CD4-positive, alpha-beta T cell treated with Interleukin-17A for 1 hour (primary cell): ENCODE measurements at regions not wholly inside any gene's neighbourhood (a gene's known extent, or its start where the extent isn't known, plus 50 kb on each side); places are given as distances from the start of the nearest gene placed in this dataset.
"Not testable (repeated sequence)": the region's sequence is repeated elsewhere in the genome, so short reads cannot be mapped to it uniquely, and the experiment has no call there.

Experiments
- DNase-seq: peaks from one replicate; pipeline ENCODE4 v3.0.0-alpha.2; 2020

DNA sequence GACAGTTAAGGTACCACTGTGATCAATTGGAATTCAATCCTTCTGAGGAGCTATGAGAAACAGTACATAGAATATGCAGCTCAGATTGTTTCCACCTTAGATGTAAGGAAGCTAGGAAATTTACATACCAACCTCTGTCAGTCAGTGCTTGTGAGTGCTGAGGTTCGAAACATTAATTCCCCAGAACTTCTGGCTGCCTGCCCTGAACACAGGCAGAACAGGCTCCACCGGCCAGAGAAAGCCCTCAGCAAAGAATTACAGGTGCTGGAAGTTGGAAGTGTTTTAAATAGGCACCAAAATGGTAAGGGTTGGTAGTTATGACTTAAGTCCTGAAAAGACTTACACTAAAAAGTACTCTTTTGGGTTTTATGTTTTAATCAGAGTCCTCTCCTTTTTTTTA is 651.8 kb downstream of the C4orf33 start:
- DNase-seq: no peak

DNA sequence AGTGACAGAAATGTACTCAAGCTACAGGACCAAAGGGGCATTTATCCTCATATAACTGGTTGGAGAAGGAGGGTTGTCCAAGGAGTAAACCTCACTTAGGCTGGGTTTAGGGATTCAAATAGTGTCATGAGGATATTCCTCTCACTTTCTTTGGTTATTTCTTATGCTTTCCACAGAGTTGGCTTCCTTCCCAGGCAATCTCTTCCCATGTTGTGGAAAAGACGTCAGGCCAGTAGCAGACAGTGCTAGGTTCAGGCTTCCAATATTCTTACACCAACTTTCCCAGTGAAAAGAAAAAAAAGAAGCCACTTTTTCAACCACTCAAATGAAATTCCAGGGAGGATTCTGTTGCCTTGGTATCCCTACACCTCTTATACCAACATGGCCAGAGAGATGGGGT is 653.0 kb downstream of the C4orf33 start:
- DNase-seq: no peak

DNA sequence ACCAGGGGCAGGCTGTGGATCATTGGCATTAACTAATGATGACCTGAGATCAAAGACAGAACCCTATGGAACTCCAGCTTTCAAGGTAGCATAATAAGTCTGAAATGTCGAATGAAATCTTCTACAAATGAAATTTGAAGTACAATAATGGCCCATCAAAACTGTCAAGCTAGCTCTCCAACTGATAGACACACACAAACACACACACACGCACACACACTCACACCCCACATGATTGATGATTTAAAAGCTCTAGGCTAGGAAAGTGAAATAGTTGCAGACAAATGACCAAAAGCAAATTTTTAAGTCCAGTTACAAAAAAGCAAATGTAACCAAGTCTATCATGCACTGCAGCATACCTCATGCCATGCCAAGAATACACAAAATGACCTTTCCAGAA is 655.7 kb downstream of the C4orf33 start:
- DNase-seq: no peak

DNA sequence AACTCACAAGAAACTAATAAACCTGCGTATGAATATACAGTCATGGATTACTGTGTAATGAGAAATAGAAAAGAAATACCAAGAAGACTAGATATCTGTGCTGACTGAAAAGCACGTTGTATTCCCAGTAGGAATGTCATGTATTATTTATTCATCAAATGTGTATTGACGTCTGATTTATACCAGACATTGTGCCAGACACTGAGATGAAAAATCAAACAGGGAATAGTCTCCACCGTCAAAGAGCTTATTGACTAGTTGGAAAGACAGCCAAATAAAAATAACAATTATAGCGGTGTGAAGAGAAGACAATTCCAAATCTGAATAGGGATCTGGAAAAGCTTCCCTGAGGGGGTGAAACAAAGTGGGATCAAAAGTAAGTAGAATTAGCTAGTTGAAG is 687.6 kb downstream of the C4orf33 start:
- DNase-seq: no peak

DNA sequence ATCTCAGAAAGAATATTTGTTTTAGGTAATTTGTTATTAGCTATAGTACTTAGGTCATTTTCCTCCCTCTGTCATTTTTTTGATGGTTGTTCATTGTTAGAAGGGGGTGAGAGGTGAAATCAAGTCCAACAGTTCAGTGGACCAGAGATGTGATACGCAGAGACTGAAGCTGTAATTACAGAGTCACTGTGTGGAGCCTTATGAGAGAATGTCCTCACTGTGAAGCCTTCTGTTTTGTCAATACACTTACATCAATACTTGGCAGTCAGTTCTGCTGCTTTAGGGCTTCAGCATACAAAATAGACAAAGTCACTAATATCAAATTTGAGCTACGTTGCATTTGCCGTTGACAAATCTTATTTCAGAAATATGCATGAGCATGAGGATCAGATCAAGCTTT is 692.5 kb downstream of the C4orf33 start:
- no peak for DNase-seq

DNA sequence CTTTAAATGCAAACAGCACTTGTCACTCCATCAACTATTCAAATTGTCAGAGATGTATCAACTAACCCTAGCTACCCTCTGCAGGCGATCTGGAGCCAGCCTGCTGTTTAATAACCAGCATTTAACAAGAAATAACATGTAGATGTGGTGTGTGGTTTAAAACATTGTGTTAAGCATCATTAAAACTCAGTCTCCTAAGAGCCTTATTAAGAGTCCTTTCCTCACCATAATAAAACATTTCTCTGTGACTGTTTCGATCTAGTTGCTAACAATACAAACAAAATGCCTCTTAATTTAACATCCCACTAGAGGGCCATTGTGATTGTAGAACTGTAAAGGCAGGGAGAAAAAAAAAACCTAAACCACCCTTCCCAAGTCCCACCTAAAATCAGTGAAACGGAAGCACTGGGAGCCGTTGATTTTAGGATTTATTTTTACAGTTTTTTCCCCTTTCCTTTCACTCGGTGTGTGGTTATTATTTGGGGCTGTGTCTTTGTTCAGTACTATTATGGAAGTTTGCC is 708.6 kb downstream of the C4orf33 start:
- no peak for DNase-seq

DNA sequence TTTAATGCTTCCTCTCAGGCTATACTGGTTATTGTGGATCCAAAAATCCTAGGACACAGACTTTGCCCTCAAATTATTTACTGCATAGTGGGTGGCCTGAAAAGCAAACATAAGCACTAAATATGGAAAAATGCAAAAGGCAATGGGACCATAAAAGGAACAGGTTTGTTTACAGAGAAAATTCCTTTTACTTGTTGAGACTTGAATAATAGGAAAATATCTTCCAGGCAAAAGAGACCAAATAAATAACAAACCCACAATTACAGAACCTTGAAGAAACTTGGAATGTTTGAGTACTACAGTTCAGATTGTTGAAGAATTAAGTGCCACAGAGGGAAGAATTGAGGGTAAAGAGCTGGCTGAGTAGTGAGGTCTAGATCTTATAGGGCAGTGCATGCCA is 711.0 kb downstream of the C4orf33 start:
- DNase-seq: no peak

DNA sequence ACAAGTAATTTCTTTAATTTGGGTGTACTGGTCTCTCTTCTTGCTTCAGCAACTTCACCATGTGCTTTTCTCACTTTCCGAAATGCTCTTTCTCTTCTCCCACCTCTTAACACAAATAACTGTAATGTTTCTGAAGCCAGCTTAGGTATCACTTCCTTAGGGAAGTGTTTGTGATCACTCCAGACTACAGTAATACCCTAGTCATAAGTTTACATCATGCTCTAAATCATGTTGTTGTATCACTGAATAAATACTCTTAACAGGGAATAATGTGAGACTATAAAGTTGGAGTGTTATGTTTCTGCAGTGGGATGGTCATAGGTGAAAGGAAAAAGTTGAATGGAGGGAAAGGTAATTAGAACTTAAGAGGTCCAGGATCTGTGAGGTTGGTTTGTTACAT is 712.3 kb downstream of the C4orf33 start:
- no peak for DNase-seq

DNA sequence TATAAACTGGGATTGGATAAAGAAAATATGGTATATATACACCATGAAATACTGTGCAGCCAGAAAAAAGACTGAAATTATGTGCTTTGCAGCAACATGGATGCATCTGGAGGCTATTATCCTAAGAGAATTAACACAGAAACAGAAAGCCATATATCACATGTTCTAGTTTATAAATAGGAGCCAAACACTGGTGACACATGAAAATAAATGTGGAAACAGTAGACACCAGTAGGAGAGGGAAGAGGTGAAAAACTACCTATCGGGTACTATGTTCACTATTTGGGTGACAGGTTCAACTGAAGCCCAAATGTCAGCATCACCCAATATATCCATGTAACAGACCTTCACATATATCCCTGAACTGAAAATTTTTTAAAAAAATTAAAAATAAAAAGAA is 725.1 kb downstream of the C4orf33 start:
- no peak for DNase-seq

DNA sequence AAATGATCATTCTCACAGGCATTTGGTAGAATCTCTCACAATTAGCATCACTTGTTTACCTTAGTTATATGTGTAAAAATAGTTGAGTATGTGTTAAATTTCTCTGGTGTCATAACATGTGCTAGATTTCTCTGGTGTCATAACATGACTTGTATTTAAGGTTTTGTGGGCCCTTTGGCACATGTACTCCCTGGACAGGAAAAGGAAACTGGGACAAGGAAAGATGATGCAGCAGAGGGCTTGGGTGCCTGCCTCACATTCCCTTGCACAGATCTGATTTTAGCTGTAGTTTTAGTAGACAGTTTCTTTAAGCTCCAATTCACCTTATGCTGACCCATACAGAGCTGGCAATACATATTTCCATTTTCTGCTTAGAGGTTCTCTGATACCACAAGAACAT is 726.0 kb downstream of the C4orf33 start:
- no peak for DNase-seq

DNA sequence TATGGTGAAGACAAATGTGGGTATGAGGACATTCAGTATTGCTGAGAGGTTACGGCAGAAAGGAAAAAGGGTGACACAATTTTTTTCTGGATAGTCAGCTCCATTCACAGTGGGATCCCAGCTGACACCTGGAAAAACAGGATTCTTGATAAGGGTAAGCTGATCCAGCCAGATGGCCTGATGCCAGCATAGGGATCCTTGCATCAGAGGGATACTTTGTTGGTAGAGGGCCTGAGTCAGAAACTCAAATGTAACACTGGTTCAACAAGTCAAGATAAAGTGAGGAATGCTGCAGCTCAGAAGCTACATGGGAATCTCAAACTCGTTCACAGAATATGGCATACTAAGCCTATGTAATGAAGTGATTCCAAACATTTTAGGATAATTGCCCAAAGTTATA is 726.7 kb downstream of the C4orf33 start:
- DNase-seq: no peak

DNA sequence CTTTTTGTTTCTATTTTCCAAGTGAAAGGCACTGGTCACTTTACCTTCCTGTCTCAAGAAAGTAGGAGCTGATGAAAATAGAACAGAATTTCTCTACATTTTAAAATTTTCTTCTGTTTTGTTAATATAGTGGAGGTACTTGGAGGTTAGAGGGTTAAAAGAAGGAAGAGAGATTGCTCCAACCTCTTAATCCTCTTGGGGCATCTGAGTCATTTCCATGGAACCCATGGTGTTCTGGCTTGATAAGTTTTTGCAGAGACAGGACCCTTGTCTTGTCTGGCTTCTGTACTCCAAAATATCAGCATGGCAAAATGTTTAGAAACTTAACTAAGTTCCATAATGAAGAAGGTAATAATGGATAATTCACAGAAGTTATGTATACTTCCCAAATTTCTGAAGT is 727.2 kb downstream of the C4orf33 start:
- DNase-seq: no peak

DNA sequence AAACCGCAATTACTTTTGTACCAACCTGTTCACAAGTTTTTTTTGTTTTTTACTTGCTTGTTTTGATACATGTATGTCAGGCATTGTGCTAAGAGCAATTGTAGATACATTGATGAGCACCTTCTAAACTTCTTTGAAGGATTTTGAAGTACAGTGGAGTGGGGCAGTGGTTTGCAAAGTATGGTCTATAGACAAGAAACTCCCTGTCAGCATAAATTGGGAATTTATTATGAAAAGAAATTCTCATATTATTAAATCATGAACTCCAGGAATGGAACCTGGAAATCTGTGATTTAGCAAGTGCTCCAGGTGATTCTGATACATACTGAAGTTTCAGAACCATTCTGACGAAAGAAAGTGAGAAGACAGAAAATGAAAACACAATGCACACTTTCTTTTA is 733.4 kb downstream of the C4orf33 start:
- no peak for DNase-seq

DNA sequence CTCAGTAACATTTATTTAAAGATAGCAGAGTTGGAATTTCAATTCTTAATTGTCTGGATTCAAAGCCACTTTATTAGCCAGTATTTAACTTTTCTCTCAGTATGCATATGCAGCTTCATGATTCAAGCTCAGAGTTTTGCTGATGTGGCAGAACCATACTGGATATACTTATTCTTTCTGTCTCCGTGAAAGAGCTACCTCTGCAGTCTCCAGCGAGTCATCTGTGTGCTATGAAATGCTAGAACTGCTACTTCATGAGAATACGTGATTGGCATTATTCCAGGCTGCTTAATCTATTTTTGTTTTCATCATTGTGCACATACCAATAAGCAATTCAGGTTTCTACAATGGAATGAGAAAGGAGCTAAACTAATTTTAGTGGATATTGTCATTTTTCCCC is 743.7 kb downstream of the C4orf33 start:
- no peak for DNase-seq

DNA sequence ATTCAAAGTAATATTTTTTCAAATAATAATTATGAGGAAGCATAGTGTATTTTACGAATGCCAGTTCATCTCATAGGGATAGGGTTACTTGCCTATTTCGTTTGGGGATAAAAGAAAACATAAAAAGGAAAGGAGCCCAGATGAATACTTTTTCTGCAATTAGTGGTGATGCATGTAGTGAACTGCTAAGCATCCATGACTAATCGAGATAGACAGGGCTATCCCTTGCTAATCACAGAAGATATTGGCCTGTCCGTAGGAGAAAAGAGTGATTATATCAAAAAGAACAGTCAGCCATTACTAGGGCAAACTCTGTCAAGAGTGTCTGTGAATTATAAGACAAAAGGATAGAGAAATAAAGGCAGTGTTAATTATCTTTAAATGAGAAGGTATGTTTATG is 746.1 kb downstream of the C4orf33 start:
- DNase-seq: no peak

DNA sequence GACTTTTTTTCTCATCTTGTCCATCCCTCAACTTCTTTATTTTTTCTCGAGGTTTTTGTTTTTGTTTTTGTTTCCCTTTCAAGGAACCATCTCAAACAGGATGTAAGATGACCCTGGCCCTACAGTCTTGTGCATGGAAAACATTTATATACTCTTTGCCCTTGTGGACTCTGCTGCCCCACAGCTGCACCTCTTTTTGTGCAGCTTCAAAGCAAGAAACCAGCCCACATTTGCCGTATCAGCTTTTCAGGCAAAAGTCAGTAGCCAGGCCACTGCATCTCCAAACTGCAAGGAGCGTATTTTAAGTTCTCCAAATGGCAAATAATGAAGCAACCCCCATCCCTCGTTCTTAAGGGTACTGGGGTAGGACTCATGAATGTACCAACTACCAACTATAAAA is 756.5 kb downstream of the C4orf33 start:
- no peak for DNase-seq

DNA sequence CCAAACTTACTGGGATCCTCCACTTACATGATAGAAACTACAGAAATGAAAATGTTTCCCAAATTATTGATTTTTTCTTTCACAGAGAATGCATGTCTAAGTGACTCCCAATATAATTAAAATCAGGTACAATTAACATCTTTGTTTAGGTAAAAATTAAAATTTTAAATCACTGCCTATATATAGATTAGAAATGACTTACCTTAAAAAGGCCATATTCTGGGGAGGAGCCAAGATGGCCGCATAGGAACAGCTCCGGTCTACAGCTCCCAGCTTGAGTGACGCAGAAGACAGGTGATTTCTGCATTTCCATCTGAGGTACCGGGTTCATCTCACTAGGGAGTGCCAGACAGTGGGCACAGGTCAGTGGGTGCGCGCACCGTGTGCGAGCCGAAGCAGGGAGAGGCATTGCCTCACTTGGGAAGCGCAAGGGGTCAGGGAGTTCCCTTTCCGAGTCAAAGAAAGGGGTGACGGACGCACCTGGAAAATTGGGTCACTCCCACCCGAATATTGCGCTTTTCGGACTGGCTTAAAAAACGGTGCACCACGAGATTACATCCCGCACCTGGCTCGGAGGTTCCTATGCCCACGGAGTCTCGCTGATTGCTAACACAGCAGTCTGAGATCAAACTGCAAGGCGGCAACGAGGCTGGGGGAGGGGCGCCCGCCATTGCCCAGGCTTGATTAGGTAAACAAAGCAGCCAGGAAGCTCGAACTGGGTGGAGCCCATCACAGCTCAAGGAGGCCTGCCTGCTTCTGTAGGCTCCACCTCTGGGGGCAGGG is 757.9 kb downstream of the C4orf33 start:
- DNase-seq: not testable (repeated sequence)

DNA sequence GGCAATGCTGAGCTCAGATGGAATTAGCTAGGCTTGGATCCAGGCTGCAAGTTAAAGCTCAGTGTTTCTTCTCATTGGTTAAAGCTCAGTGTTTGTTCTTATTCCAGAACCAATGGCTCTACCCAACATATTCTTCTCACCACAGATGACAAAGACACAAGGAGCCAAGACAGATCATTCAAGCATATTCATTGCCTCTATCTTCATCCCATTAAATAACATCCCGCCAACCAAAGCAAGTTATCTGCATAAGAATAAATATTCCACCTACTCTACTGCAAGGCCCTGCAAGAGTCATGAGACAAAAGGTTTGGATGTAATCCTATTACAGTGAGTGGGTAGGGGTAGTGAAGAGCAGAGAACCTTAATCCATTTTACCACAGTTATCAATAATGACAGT is 766.5 kb downstream of the C4orf33 start:
- no peak for DNase-seq

DNA sequence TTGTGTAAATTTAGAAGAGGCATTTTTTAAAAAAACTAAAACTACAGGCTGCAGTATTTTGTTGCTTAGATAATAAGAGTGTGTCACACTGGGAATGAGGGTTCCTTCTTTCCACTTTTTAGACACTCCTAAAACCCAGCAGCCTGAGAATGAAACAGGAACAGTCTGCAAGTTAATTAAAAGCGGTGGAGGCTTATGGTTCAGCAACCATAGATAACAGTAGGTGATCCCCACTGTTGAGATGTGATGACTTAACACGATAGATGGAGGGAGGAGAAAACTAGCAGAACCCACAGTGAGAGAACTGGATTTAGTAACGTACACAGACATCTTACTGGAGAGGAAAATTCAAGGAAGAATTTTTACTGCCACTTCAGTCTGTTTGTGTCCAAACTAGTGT is 767.3 kb downstream of the C4orf33 start:
- DNase-seq: no peak

DNA sequence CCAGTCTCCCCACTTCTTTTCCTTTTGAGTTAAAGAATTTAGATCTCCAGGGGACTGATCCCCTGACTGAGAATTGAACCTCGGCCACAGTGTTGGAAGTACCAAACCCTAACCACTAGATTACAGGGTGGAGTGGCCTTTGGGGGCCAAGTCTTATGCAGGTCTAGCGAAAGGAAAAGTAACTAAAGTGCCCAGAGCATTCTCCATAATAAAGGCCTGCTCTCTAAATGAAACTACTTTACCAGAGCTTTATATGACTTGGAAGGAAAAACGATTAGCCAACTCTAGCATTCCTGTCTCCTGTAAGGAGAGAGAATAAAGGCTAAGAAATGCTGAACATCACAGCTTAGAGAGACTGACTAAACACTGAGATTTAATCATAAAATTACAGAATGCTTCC is 788.0 kb downstream of the C4orf33 start:
- DNase-seq: no peak

DNA sequence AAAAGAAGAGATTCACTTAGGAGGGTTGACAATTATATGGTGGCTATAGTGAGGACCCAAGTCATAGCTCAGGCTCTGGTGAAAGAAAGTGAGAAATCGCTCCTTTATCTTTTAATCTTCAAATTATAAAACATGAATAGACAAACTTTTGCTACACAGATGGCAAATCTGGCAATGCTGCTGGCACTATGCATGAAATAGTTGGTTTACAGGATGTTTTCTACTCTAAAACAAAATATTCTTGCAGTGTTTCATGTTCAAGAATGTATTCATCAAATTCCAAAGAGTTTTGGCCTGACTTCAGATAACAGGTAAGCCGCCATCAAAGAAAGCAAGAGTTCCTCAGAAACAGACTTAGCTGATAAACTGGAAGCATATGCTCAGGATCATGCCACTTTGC is 801.2 kb downstream of the C4orf33 start:
- no peak for DNase-seq

DNA sequence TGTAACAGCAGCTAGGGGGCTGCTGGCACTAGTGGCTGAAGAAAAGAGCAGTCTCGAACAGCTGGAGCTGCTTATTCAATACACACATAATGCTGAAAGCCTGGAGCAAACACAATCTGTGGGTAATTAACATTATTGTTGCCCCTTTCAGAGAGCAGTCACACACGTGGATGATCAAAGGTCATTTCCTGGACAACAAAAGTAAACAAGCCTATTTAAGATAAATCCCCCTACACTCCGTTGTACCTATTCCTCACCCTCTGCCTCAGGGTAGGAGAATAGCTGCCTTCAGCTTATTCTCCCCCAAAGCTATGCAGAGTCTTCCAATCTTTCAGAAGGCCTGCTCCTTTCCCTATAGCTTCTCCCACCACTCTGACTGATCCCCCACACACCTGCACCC is 803.9 kb downstream of the C4orf33 start:
- DNase-seq: no peak

DNA sequence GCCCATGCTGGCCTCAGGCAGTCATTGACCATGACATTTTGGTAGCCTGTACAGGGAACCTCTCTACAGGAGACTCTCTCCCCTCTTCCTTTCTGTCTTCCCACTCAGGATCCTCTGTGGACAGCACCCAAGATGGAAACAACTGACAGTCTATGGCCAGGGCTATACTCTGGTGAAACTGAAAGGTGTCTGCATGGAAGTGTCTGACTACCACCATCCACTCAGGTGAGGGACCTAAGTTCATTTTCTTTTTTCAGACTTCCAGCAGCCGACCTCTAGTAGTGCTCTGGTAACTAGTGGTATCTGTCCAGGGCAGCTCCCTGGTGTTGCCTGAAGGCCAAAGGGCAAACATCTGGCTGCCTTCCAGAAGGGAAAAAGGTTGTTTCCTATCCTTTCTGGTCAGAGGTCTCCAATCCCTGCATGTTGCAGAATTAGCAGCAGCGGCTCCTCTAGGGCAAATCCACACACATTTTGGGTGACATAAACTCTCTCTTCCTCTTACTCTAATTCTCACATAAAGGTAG is 804.5 kb downstream of the C4orf33 start:
- DNase-seq: no peak

DNA sequence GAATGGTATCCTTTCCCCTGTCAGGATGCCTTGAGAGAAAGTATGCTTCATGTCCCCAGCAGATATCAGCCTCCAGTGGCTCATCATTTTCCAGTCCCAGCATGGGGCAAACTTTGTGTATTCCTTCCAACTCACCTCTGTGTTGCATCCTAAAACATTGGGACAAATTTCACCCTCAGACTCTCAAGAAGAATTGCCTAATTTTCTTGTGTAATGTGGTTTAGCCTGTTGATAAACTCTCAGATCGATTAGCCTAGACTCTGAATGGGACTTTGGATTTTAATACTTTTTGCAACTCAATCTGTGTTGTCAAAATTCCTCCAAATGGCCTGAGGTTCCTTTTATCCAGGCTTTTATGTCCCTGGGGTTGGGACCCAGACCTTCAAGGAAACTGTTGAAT is 805.3 kb downstream of the C4orf33 start:
- no peak for DNase-seq

DNA sequence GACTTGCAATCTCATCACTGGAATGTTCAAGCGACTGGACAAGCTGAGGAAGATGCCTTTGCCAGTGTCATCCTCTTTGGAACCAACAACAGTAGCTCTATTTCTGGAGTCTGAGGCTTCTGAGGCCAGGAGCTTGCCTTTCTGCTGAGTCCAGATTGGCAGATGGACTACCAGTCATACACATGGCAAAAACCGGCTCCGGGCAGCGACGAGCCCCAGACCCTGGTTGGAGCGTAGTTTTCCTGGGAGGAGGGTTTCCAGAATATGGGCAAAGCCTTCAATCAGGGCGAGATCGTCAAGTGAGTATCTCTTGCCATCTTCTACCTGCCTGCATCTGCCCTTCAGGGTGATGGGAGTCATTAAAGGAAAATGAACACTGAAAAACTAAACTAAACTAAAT is 807.9 kb downstream of the C4orf33 start:
- no peak for DNase-seq
